HepG2 (cell line): ENCODE measurements at regions not wholly inside any gene's neighbourhood (a gene's known extent, or its start where the extent isn't known, plus 50 kb on each side); places are given as distances from the start of the nearest gene placed in this dataset.

Experiments
- ATAC-seq: fragments of 200-7000 bp; cut with Tn5 transposase; 3 replicates; pipeline ENCODE4 v1.9.1; 2020; ENCODE audit warnings: mild to moderate bottlenecking, moderate library complexity
- BruUV-seq: library from RNA; stranded (reverse); fragments of 400-500 nt; replicated peaks from 2 replicates; lab custom pipeline; 2021; lab: Mats Ljungman, UMichigan
- CTCF ChIA-PET: fragments of 300-600 bp; formaldehyde crosslinking; extraction: SDS; loops from one replicate; lab custom pipeline; 2021; ENCODE audit warnings: low total read pairs, inconsistent platforms, low intra/inter-chr PET ratio; lab: Yijun Ruan, JAX
- POLR2A ChIA-PET: fragments of 350-600 bp; sonication (Branson Sonifier 250); formaldehyde crosslinking; loops from one replicate; lab custom pipeline; 2020; ENCODE audit warnings: antibody characterized with exemption, inconsistent platforms; lab: Yijun Ruan, JAX
- DNase-seq: peaks from one replicate; pipeline ENCODE4 v3.0.0-alpha.2; 2015; ENCODE audit warnings: low spot score
- FAIRE-seq: peaks from 3 replicates; lab custom pipeline; 2011; peaks lifted over from hg19 to GRCh38; lab: Jason Lieb, UNC
- H2AFZ ChIP-seq: one replicate; pipeline ENCODE4 v1.6.1; 2011; ENCODE audit warnings: low read length, inconsistent platforms
- H3K27ac ChIP-seq: fragments of 300-600 bp; 3 replicates; pipeline ENCODE4 v1.8.0; 2011; ENCODE audit warnings: mixed run types, mild to moderate bottlenecking, mixed read lengths, low read length, inconsistent platforms; ENCODE audit not compliant: insufficient read depth; ENCODE audit errors: extremely low read length
- H3K27me3 ChIP-seq, 2 experiments: fragments of 200-600 bp in 1 of 2; 2 replicates in 1 of 2; 3 replicates in 1 of 2; pipeline versions ENCODE4 v1.6.0 to v1.8.0; 2011; ENCODE audit warnings: low read length in 2 of 2, mild to moderate bottlenecking in 2 of 2, moderate library complexity in 2 of 2, inconsistent platforms in 1 of 2; ENCODE audit not compliant: insufficient read depth in 2 of 2, control insufficient read depth in 1 of 2
- H3K36me3 ChIP-seq, 2 experiments: fragments of 200-600 bp in 1 of 2; replicated peaks in 1 of 2; 2 replicates in 1 of 2; 3 replicates in 1 of 2; pipeline versions ENCODE4 v1.5.1 to v1.8.0; 2011; ENCODE audit warnings: low read length in 2 of 2, inconsistent platforms in 1 of 2; ENCODE audit not compliant: insufficient read depth in 2 of 2, control insufficient read depth in 1 of 2
- H3K4me1 ChIP-seq: 2 replicates; pipeline ENCODE4 v1.5.1; 2012; ENCODE audit warnings: low read length, inconsistent platforms; ENCODE audit not compliant: insufficient read depth
- H3K4me2 ChIP-seq: 2 replicates; pipeline ENCODE4 v1.6.0; 2011; ENCODE audit warnings: low read depth, low read length, inconsistent platforms
- H3K4me3 ChIP-seq, 3 experiments: fragments of 200-600 bp in 1 of 3; sonication (generic), shearing (Covaris generic) in 1 of 3; replicated peaks in 1 of 3; 2 replicates each; pipeline ENCODE4 v1.5.1; 2011 to 2016; ENCODE audit warnings: low read length in 3 of 3, inconsistent platforms in 2 of 3, low read depth in 2 of 3, mild to moderate bottlenecking in 2 of 3, control low read depth in 1 of 3, mixed read lengths in 1 of 3; ENCODE audit not compliant: insufficient read depth in 1 of 3
- H3K79me2 ChIP-seq: one replicate; pipeline ENCODE4 v1.6.1; 2011; ENCODE audit warnings: low read length, inconsistent platforms; ENCODE audit not compliant: insufficient read depth
- H3K9ac ChIP-seq: 2 replicates; pipeline ENCODE4 v1.6.0; 2011; ENCODE audit warnings: mild to moderate bottlenecking, low read depth, low read length, inconsistent platforms; ENCODE audit not compliant: insufficient read depth
- H3K9me3 ChIP-seq: 2 replicates; pipeline ENCODE4 v1.5.1; 2012; ENCODE audit warnings: mild to moderate bottlenecking, low read length
- H4K20me1 ChIP-seq: 2 replicates; pipeline ENCODE4 v1.6.0; 2011; ENCODE audit warnings: inconsistent platforms, mild to moderate bottlenecking, low read length, moderate library complexity; ENCODE audit not compliant: insufficient read depth
- GPN1 ChIP-seq: sonication (generic); formaldehyde crosslinking; IDR thresholded peaks from 2 replicates; pipeline ENCODE4 v1.5.1; 2020; ENCODE audit warnings: missing genetic modification reagents, borderline replicate concordance
- ZNF331 ChIP-seq: sonication (generic); formaldehyde crosslinking; IDR thresholded peaks from 2 replicates; pipeline ENCODE4 v1.4.0; 2020; ENCODE audit warnings: missing genetic modification reagents
- ZNF484 ChIP-seq: sonication (generic); formaldehyde crosslinking; IDR thresholded peaks from 2 replicates; pipeline ENCODE4 v1.5.1; 2020; ENCODE audit warnings: mild to moderate bottlenecking, low read depth, missing genetic modification reagents, borderline replicate concordance
- ZNF629 ChIP-seq: sonication (generic); formaldehyde crosslinking; conservative IDR thresholded peaks from 2 replicates; pipeline ENCODE4 v1.5.0; 2020; ENCODE audit warnings: missing genetic modification reagents
- WGBS: methylation state at CpG from one replicate; pipeline ENCODE4 v1.1.6; 2017; ENCODE audit warnings: low lambda C conversion rate; 5-methylcytosine and 5-hydroxymethylcytosine counted together
- in situ Hi-C: cut with HindIII; loops from 2 replicates; pipeline ENCODE4 v1.10.0; 2017; ENCODE audit warnings: low pct_unique_long_range_greater_than_20kb; ENCODE audit not compliant: extremely low pct_ligation_motif_present
- intact Hi-C: fragments of 100-400 bp; cut with micrococcal nuclease; formaldehyde crosslinking; loops from one replicate; pipeline ENCODE4 v1.10.0; 2022; ENCODE audit not compliant: unreplicated experiment
- TF ChIP-seq, protein P1 (sequence below): sonication (generic); formaldehyde crosslinking; IDR thresholded peaks from 2 replicates; pipeline ENCODE4 v1.8.1; 2023; ENCODE audit warnings: mild to moderate bottlenecking, inconsistent platforms, moderate library complexity, missing genetic modification reagents, borderline replicate concordance
- TF ChIP-seq, protein P2 (sequence below): sonication (generic); formaldehyde crosslinking; IDR thresholded peaks from 2 replicates; pipeline ENCODE4 v1.4.0; 2020; ENCODE audit warnings: mild to moderate bottlenecking, missing genetic modification reagents
- TF ChIP-seq, protein P3 (sequence below): sonication (generic); formaldehyde crosslinking; IDR thresholded peaks from 2 replicates; pipeline ENCODE4; 2020; ENCODE audit warnings: missing genetic modification reagents, mild to moderate bottlenecking, borderline replicate concordance

DNA sequence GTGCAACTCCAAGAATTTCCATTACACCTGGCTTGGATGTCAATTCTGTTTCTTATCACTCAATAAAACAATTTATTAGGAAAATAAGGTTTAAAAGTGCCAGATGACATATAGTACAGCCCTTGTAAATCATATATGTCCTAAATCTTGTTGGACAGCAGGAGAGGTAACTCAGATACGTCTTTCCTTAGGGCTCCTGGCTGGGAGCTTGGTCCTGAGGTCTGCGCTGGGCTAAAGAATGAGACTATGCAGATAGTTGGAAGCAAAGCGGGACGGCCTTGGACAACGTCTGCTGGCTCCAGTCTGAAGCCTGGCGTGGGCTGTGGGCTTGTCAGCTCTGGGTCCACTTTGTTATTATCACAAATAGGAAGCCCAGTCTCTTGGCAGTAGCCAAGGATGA lies 377.0 kb downstream of the DLEU7 start:
- CTCF ChIA-PET: no interaction called here
- intact Hi-C loops: no loop called here
- H3K9ac ChIP-seq: no peak overlapping the region
- no peaks in the 10 kb centered on the region for H4K20me1 ChIP-seq
- no peak overlapping the region for H2AFZ ChIP-seq
- TF ChIP-seq ZNF629: no peak
- no peak for TF ChIP-seq ZNF331 (CRISPR knock-in tag)
- TF ChIP-seq, protein P1, sequence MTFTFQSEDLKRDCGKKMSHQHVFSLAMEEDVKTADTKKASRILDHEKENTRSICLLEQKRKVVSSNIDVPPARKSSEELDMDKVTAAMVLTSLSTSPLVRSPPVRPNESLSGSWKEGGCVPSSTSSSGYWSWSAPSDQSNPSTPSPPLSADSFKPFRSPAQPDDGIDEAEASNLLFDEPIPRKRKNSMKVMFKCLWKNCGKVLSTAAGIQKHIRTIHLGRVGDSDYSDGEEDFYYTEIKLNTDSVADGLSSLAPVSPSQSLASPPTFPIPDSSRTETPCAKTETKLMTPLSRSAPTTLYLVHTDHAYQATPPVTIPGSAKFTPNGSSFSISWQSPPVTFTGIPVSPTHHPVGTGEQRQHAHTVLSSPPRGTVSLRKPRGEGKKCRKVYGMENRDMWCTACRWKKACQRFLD (CRISPR knock-in tag): no peak
- TF ChIP-seq, protein P2, sequence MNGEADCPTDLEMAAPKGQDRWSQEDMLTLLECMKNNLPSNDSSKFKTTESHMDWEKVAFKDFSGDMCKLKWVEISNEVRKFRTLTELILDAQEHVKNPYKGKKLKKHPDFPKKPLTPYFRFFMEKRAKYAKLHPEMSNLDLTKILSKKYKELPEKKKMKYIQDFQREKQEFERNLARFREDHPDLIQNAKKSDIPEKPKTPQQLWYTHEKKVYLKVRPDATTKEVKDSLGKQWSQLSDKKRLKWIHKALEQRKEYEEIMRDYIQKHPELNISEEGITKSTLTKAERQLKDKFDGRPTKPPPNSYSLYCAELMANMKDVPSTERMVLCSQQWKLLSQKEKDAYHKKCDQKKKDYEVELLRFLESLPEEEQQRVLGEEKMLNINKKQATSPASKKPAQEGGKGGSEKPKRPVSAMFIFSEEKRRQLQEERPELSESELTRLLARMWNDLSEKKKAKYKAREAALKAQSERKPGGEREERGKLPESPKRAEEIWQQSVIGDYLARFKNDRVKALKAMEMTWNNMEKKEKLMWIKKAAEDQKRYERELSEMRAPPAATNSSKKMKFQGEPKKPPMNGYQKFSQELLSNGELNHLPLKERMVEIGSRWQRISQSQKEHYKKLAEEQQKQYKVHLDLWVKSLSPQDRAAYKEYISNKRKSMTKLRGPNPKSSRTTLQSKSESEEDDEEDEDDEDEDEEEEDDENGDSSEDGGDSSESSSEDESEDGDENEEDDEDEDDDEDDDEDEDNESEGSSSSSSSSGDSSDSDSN (CRISPR knock-in tag): no peak
- TF ChIP-seq ZNF484 (CRISPR knock-in tag): no peak
- TF ChIP-seq, protein P3, sequence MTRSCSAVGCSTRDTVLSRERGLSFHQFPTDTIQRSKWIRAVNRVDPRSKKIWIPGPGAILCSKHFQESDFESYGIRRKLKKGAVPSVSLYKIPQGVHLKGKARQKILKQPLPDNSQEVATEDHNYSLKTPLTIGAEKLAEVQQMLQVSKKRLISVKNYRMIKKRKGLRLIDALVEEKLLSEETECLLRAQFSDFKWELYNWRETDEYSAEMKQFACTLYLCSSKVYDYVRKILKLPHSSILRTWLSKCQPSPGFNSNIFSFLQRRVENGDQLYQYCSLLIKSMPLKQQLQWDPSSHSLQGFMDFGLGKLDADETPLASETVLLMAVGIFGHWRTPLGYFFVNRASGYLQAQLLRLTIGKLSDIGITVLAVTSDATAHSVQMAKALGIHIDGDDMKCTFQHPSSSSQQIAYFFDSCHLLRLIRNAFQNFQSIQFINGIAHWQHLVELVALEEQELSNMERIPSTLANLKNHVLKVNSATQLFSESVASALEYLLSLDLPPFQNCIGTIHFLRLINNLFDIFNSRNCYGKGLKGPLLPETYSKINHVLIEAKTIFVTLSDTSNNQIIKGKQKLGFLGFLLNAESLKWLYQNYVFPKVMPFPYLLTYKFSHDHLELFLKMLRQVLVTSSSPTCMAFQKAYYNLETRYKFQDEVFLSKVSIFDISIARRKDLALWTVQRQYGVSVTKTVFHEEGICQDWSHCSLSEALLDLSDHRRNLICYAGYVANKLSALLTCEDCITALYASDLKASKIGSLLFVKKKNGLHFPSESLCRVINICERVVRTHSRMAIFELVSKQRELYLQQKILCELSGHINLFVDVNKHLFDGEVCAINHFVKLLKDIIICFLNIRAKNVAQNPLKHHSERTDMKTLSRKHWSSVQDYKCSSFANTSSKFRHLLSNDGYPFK: no peak
- no peak for TF ChIP-seq GPN1
- no peak overlapping the region for H3K4me2 ChIP-seq
- ATAC-seq: no peak
- BruUV-seq: no TSS peak
- POLR2A ChIA-PET: no interaction called here
- H3K4me3 ChIP-seq: no peak overlapping the region
- H3K9me3 ChIP-seq: no peaks in the 10 kb centered on the region
- 96% methylated on average over 4 of the region's 6 CpGs for WGBS
- DNase-seq: no peak
- H3K36me3 ChIP-seq: no peaks in the 10 kb centered on the region
- in situ Hi-C loops: no loop called here
- no peaks in the 10 kb centered on the region for H3K27me3 ChIP-seq
- no peak for FAIRE-seq
- H3K4me1 ChIP-seq: no peaks in the 10 kb centered on the region
- no peak overlapping the region for H3K27ac ChIP-seq
- no peaks in the 10 kb centered on the region for H3K79me2 ChIP-seq
